22Rv1 (cell line): ENCODE measurements at regions not wholly inside any gene's neighbourhood (a gene's known extent, or its start where the extent isn't known, plus 50 kb on each side); places are given as distances from the start of the nearest gene placed in this dataset.
"Not testable (repeated sequence)": the region's sequence is repeated elsewhere in the genome, so short reads cannot be mapped to it uniquely, and the experiment has no call there.

Source experiments
- H3K27ac ChIP-seq: fragments of 450-650 bp; 2 replicates; pipeline ENCODE4 v1.5.1; 2017
- ZFX ChIP-seq: fragments of 450-650 bp; IDR thresholded peaks from 2 replicates; pipeline ENCODE4 v1.6.1; 2017; ENCODE audit warnings: antibody characterized with exemption, borderline replicate concordance
- TF ChIP-seq, protein P1 (sequence below): fragments of 450-650 bp; IDR thresholded peaks from 2 replicates; pipeline ENCODE4 v1.5.1; 2017; ENCODE audit warnings: mild to moderate bottlenecking

GRCh38 chr10:109067031-109067430 lies 856.3 kb downstream of the XPNPEP1 start:
- TF ChIP-seq, protein P1, sequence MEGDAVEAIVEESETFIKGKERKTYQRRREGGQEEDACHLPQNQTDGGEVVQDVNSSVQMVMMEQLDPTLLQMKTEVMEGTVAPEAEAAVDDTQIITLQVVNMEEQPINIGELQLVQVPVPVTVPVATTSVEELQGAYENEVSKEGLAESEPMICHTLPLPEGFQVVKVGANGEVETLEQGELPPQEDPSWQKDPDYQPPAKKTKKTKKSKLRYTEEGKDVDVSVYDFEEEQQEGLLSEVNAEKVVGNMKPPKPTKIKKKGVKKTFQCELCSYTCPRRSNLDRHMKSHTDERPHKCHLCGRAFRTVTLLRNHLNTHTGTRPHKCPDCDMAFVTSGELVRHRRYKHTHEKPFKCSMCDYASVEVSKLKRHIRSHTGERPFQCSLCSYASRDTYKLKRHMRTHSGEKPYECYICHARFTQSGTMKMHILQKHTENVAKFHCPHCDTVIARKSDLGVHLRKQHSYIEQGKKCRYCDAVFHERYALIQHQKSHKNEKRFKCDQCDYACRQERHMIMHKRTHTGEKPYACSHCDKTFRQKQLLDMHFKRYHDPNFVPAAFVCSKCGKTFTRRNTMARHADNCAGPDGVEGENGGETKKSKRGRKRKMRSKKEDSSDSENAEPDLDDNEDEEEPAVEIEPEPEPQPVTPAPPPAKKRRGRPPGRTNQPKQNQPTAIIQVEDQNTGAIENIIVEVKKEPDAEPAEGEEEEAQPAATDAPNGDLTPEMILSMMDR = no peak
- no peak for TF ChIP-seq ZFX
- no peak overlapping the region for H3K27ac ChIP-seq

- TF ChIP-seq, protein P1 = no peak
- TF ChIP-seq ZFX = no peak
- H3K27ac ChIP-seq = no peak overlapping the region
Observed at GRCh38 chr10:109065821-109066220, 857.5 kb downstream of the XPNPEP1 start.

DNA sequence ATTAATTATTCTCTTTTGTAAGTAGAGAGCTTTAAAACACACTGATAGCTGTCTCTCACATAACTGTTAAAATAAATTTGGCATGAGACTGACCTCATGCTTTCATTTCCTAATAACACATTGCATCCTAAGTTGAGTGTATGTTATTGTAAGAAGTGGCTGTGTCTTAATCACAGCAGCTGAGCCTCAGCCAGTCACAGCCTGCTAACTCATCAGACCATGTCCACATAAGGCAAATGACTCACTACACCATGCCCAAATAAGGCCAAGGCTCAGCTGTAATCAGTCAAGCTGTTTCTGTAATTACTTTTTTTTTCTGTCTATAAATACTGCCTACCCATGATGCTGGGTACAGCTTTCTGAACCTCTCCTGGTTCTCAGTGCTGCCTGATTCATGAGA lies 860.9 kb downstream of the XPNPEP1 start:
- no peak overlapping the region for H3K27ac ChIP-seq

GRCh38 chr10:109055243-109055642 lies 868.1 kb downstream of the XPNPEP1 start:
- TF ChIP-seq, protein P1 = no peak
- TF ChIP-seq ZFX = no peak
- H3K27ac ChIP-seq = no peak overlapping the region

More for the DNA sequence above, 860.9 kb downstream of the XPNPEP1 start:
- TF ChIP-seq, protein P1 = no peak
- no peak for TF ChIP-seq ZFX

- TF ChIP-seq ZFX = no peak
- TF ChIP-seq, protein P1 = no peak
- no peak overlapping the region for H3K27ac ChIP-seq
Observed at GRCh38 chr10:109047856-109048255, 875.5 kb downstream of the XPNPEP1 start.

DNA sequence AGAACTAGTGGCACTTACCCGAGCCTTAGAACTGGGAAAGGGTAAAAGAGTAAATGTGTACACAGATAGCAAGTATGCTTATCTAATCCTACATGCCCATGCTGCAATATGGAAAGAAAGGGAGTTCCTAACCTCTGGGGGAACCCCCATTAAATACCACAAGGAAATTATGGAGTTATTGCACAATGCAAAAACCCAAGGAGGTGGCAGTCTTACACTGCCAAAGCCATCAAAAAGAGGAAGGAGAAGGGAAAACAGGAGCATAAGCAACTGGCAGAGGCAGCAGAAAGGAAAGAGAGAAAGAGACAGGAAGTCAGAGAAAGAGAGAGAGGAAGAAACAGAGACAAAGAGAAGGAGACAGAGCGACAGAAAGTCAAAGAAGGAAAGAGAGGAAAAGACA lies 876.9 kb downstream of the XPNPEP1 start:
- H3K27ac ChIP-seq = not testable (repeated sequence)

- H3K27ac ChIP-seq = no peak overlapping the region
- TF ChIP-seq, protein P1 = no peak
- no peak for TF ChIP-seq ZFX
Observed at GRCh38 chr10:109040622-109041021, 882.7 kb downstream of the XPNPEP1 start.

GRCh38 chr10:109037978-109038377 lies 885.3 kb downstream of the XPNPEP1 start:
- no peak overlapping the region for H3K27ac ChIP-seq
- TF ChIP-seq, protein P1 = no peak
- TF ChIP-seq ZFX = no peak
